DOHH2 (cell line): ENCODE measurements at regions not wholly inside any gene's neighbourhood (a gene's known extent, or its start where the extent isn't known, plus 50 kb on each side); places are given as distances from the start of the nearest gene placed in this dataset.

Experiments used
- H3F3A ChIP-seq: fragments of 200-600 bp; sonication (generic), shearing (Covaris generic); 2 replicates; pipeline ENCODE4 v1.6.0; 2016; ENCODE audit warnings: antibody characterized with exemption, mild to moderate bottlenecking; ENCODE audit not compliant: control insufficient read depth, insufficient read depth
- H3K27ac ChIP-seq: fragments of 200-600 bp; sonication (generic); 2 replicates; pipeline ENCODE4 v1.5.1; 2014; ENCODE audit warnings: low read depth, mild to moderate bottlenecking, low read length, moderate library complexity
- H3K27me3 ChIP-seq: fragments of 200-600 bp; sonication (generic); 2 replicates; pipeline ENCODE4 v1.6.1; 2014; ENCODE audit warnings: mild to moderate bottlenecking, low read length, mixed read lengths; ENCODE audit not compliant: control insufficient read depth
- H3K36me3 ChIP-seq: fragments of 200-600 bp; sonication (generic); 2 replicates; pipeline ENCODE4 v1.6.1; 2014; ENCODE audit warnings: mild to moderate bottlenecking, low read length, moderate library complexity, mixed read lengths; ENCODE audit not compliant: control insufficient read depth
- H3K4me1 ChIP-seq: fragments of 200-600 bp; sonication (generic); 2 replicates; pipeline ENCODE4 v1.6.1; 2014; ENCODE audit warnings: mild to moderate bottlenecking, low read length, mixed read lengths; ENCODE audit not compliant: control insufficient read depth
- H3K4me2 ChIP-seq: fragments of 200-600 bp; sonication (generic); 2 replicates; pipeline ENCODE4 v1.6.0; 2014; ENCODE audit warnings: mild to moderate bottlenecking, low read length, moderate library complexity
- H3K4me3 ChIP-seq: fragments of 200-600 bp; sonication (generic); 2 replicates; pipeline ENCODE4 v1.5.1; 2014; ENCODE audit warnings: mild to moderate bottlenecking, low read length, mixed read lengths
- H3K79me2 ChIP-seq: fragments of 200-600 bp; sonication (generic); 2 replicates; pipeline ENCODE4 v1.6.1; 2014; ENCODE audit warnings: mild to moderate bottlenecking, low read length, mixed read lengths; ENCODE audit not compliant: control insufficient read depth
- H3K9me2 ChIP-seq: fragments of 200-600 bp; sonication (generic); replicated peaks from 2 replicates; pipeline ENCODE4 v1.6.1; 2014; ENCODE audit warnings: mild to moderate bottlenecking, low read length, mixed read lengths; ENCODE audit not compliant: control insufficient read depth
- H3K9me3 ChIP-seq: fragments of 200-600 bp; sonication (generic); 2 replicates; pipeline ENCODE4 v1.6.1; 2014; ENCODE audit warnings: antibody characterized with exemption, low read length, mixed read lengths; ENCODE audit not compliant: control insufficient read depth, insufficient read depth
- H4K20me1 ChIP-seq: fragments of 200-600 bp; sonication (generic); 2 replicates; pipeline ENCODE4 v1.6.0; 2014; ENCODE audit warnings: low read depth, mild to moderate bottlenecking, antibody characterized with exemption, low read length, moderate library complexity; ENCODE audit not compliant: control insufficient read depth, insufficient read depth
- EZH2phosphoT487 ChIP-seq: fragments of 200-600 bp; sonication (generic); IDR thresholded peaks from 2 replicates; pipeline ENCODE4 v1.6.1; 2017; ENCODE audit warnings: borderline replicate concordance, mild to moderate bottlenecking, antibody characterized with exemption, low read length, moderate library complexity, mixed read lengths
- TF ChIP-seq, protein P1 (sequence below): fragments of 200-600 bp; sonication (generic); IDR thresholded peaks from one replicate; pipeline ENCODE4 v1.5.1; 2014; ENCODE audit warnings: antibody characterized with exemption, mild to moderate bottlenecking, low read depth, low read length; ENCODE audit not compliant: poor library complexity, severe bottlenecking

- H3K4me2 ChIP-seq, result no peak overlapping the region
- H3K4me3 ChIP-seq, result no peak overlapping the region
- H3K9me2 ChIP-seq, result no peaks in the 10 kb centered on the region
- H3K27me3 ChIP-seq, result no peaks in the 10 kb centered on the region
- H4K20me1 ChIP-seq, result no peaks in the 10 kb centered on the region
- H3K9me3 ChIP-seq, result no peaks in the 10 kb centered on the region
- TF ChIP-seq, protein P1, sequence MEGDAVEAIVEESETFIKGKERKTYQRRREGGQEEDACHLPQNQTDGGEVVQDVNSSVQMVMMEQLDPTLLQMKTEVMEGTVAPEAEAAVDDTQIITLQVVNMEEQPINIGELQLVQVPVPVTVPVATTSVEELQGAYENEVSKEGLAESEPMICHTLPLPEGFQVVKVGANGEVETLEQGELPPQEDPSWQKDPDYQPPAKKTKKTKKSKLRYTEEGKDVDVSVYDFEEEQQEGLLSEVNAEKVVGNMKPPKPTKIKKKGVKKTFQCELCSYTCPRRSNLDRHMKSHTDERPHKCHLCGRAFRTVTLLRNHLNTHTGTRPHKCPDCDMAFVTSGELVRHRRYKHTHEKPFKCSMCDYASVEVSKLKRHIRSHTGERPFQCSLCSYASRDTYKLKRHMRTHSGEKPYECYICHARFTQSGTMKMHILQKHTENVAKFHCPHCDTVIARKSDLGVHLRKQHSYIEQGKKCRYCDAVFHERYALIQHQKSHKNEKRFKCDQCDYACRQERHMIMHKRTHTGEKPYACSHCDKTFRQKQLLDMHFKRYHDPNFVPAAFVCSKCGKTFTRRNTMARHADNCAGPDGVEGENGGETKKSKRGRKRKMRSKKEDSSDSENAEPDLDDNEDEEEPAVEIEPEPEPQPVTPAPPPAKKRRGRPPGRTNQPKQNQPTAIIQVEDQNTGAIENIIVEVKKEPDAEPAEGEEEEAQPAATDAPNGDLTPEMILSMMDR, result no peak
- TF ChIP-seq EZH2phosphoT487, result no peak
- H3K79me2 ChIP-seq, result no peaks in the 10 kb centered on the region
- no peak overlapping the region for H3K27ac ChIP-seq
- H3K36me3 ChIP-seq, result no peaks in the 10 kb centered on the region
- no peaks in the 10 kb centered on the region for H3F3A ChIP-seq
- no peaks in the 10 kb centered on the region for H3K4me1 ChIP-seq
Measured at GRCh38 chr1:209073879-209074278, 509.6 kb upstream of the CAMK1G start.

GRCh38 chr1:209074575-209075250 lies 508.8 kb upstream of the CAMK1G start:
- Histone ChIP-seq H3K9me3 (no peaks in the 10 kb centered on the region), H3K9me2 (no peaks in the 10 kb centered on the region), H3K4me3 (no peak overlapping the region), H3K27ac (no peak overlapping the region), H4K20me1 (no peaks in the 10 kb centered on the region), H3K4me1 (no peaks in the 10 kb centered on the region), H3K36me3 (no peaks in the 10 kb centered on the region), H3K4me2 (no peak overlapping the region), H3K27me3 (no peaks in the 10 kb centered on the region), H3K79me2 (no peaks in the 10 kb centered on the region), H3F3A (no peaks in the 10 kb centered on the region)
- no peak for TF ChIP-seq EZH2phosphoT487
- TF ChIP-seq, protein P1, result no peak

GRCh38 chr1:209076688-209077087 lies 506.8 kb upstream of the CAMK1G start:
- Histone ChIP-seq H4K20me1 (no peaks in the 10 kb centered on the region), H3K4me1 (no peaks in the 10 kb centered on the region), H3K36me3 (no peaks in the 10 kb centered on the region), H3K9me3 (no peaks in the 10 kb centered on the region), H3K4me2 (no peak overlapping the region), H3F3A (no peaks in the 10 kb centered on the region), H3K27ac (no peak overlapping the region), H3K79me2 (no peaks in the 10 kb centered on the region), H3K27me3 (no peaks in the 10 kb centered on the region), H3K4me3 (no peak overlapping the region), H3K9me2 (no peaks in the 10 kb centered on the region)
- TF ChIP-seq EZH2phosphoT487, result no peak
- TF ChIP-seq, protein P1, result peak; percentile 30
